GM19035 (cell line): ENCODE measurements at regions not wholly inside any gene's neighbourhood (a gene's known extent, or its start where the extent isn't known, plus 50 kb on each side); places are given as distances from the start of the nearest gene placed in this dataset.

Experiments used
- ATAC-seq: cut with Tn5 transposase; IDR thresholded peaks from one replicate; pipeline ENCODE4 v1.9.1; 2021; ENCODE audit not compliant: unreplicated experiment

DNA sequence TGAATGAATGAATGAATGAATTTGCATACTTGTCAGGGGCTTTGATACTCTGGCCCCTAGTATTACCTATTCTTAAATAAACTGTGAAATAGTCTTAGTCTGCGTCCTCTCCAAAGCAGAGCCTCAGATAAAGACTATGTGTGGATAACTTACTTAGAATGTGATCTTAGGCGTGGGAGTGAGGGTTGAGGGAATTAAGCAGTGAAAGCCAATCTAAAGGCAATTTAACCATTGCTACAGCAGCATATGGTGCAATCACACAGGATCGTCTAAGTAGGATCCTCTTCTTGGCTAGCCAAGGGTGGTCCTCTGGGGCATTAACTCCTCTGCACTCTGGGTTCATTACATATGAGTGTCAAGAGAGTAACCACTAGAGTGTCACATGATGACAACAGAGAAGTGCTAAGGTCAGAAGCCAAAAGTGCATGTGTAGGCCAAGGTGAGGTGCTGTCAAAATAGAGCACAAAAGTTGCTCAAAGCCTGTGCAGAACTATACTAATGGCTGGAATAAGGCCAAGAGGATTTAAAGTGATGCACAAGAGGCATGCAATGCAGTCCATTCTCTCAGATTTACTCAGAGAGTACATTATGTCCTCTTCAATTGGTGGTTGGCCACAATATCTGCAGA, 274.4 kb upstream of the SEMA6A start:
- ATAC-seq, result no peak

DNA sequence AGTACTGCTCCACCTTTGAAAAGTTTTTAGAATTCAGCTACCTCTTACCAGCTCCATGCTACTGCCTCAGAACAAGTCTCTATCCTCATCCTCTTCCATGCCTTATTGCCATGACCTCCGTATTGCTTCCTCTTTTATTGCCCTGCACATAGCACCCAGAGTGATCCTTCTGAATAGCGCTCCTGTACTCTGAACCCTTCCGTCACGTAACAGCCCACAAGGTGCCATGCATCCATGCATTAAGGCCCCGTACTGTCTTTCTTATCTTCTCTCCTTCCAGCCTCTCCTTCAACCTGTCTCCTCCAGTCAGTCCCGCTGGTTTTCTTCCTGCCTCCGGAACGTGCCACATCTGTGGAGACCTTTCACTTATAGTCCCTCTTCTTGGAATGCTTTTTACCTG, 273.3 kb upstream of the SEMA6A start:
- ATAC-seq, result no peak

DNA sequence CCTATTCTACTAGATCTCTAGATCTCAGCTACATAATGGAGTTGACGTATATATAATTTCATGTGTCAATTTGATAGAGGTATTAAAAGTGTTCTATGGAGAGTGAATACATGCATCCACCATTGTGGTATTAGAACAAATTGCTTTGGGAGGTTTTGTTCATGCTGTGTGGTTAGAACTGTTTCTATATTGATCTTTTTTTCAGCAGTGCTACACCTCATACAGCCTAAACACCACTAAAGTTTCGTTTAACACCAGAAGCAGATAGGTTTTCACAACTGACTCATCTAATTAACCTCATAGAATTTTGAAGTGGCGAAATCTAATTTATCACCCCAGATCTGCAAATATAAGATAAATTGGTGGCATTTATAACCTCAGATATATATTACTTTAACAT, 269.4 kb upstream of the SEMA6A start:
- no peak for ATAC-seq

DNA sequence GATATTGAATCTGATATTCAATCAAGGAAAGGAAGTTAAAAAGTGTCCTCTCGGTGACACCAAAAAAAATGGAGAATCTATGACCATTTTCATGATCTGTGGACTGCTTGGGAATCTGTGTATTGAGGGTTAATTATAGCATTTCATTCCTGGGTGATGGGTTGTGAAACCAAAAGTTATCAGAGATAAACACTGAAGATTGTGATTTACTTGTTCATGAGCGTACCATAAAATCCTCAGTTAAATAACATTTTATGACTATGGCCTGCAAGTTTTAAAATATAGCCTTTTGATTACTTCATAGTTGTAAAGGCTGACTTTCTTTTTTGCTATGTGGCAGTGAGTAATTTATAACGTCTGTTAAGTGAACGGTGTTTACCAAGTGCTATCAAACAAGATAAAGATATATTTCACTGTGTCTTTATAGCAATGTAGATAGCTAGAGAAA, 267.9 kb upstream of the SEMA6A start:
- ATAC-seq, result no peak

DNA sequence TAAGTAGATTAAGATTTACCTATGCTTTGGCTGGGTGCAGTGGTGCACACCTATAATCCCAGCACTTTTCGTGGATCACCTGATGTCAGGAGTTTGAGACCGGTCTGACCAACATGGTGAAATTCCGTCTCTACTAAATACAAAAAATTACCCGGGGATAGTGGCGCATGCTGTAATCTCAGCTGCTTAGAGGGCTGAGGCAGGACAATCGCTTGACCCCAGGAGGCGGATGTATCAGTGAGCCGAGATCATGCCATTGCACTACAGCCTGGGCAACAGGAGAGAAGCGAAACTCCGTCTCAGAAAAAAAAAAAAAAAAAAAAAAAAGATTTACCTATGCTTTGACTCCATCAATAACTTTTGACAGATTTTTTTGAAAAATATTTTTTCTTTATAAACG, 267.1 kb upstream of the SEMA6A start:
- ATAC-seq, result no peak

DNA sequence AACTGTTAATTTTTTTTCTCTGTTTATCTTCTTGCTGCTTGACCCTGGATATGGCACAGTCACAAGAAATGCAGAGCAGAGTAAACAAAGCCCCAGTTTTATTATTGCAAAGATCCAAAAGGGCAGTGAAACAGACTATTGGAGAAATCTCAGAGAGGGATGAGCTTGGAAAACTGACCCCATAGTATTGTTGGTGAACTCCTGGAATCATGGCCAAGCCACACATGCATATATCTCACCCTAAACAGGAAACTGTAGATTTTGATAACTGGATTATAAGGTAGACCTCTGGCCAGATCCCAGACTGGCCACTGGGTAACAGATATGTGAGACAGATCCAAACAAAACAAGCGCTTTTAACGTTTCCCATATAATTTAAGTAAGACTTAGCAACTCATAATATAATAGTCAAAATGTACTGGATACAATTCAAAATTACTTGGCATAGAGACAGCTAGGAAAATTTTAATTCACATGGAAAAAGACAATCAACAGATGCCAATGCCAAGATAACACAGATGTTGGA, 263.5 kb upstream of the SEMA6A start:
- no peak for ATAC-seq

DNA sequence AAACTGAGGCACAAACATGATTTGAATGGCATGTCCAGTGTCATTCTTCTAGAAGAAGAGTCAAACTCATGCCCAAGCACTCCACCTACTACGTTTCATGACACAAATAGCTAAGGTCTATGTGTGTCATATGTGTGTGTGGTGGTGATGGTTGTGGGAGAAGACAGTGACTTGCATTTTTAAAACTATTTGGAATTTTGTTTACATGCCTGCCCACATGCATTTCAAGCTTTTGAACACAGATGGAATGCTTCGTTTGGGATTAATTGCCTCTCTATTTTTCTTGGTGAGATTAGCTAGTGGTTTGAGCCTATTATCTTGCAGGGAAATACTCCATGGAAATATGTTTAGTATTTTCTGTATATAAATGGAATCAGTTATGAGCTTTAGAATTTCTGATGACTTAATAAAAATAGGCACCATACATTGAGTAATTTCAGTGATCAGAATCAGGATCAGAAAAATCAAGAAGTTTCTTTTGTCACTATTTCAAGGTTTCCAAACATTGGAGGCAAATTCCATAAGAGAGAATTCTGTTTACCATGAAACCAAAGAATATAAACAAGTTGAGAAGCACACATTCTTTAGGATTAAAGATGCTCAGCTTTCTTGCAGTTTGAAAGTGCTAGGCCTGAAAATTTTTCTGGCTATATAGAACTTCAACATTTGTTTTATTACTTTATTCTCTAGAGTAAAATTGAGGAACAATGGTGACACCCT, 260.3 kb upstream of the SEMA6A start:
- no peak for ATAC-seq

DNA sequence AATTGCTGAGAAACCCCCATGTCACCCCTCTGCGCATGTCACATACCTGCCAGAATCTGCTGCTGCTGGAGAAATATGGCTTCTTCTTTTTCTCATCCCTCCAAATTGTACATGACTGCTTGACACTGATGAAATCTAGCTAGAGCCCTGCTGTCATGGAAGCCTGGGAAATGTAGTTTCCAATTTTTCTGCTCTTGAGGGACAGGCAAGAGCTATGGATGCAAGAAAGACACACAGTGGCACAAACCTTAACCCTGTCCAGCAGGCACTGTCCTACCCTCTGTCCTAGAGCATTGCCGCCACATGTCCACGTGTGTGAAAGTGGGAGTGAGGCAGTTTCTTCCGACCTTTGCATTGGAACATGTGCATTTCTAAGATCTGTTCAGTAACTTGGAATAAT, 255.5 kb upstream of the SEMA6A start:
- no peak for ATAC-seq

DNA sequence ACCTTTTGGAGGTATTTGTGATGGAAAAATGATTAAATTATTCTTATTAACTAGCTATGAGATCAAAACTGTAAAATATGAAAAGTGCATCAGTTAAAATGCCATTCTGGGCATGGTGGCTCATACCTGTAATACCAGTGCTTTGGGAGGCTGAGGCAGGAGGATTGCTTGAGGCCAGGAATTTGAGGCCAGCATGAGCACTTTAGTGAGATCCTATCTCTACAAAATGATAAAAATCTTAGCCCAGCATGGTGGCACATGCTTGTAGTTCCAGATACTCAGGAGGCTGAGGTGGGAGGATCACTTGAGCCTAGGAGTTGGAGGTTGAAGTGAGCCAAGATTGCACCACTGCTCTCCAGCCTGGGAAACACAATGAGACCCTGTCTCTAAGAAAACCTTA, 252.5 kb upstream of the SEMA6A start:
- ATAC-seq, result no peak

DNA sequence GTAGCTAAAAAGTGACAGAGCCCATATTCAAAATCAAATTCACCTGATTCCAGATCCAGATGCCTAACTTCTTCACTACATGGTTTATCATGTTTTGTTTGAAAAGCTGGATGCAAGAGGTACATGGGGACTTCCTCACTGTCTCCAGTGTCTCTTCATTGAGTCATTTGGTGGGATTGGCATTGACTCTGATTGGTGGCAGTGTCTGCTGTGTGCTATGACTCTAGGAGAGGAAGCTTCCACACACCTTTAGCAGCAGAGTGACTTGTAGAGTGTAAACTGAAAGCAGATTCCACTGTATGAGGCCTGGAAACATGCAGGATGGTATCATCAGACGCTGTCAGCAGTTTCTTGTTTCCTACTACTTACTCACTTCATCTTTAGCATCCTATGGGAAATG, 250.9 kb upstream of the SEMA6A start:
- no peak for ATAC-seq

DNA sequence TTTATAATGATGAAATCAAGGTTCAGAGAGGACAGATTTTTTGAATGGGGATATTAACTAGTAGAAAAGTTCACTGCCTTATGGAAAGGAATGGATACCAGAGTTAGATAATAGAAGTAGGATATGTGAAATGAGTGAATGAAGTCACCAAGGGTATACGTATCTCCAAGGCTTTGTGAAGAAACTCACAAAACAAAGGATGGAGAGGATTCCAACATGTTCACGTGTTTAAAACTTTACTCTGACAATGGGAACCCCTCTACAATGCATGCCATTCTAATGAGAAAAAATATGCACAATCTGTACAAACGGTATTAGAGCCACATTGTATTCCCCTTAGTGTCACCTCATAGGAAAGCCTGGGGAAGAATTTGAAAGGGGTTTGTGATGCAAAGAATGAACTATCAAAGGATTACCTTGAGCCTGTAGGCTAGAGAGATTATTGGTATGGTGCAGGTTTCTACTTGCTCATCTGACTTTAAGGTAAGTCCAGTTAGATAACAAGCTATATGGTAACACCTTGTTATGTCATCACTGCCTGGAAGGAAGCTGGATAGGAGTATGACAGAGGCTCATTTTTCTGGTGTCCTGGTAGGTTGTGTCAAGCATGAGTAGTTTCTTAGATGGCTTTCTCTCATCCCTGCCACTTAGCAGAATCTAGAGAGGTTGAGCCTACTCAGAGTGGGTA, 250.3 kb upstream of the SEMA6A start:
- no peak for ATAC-seq

DNA sequence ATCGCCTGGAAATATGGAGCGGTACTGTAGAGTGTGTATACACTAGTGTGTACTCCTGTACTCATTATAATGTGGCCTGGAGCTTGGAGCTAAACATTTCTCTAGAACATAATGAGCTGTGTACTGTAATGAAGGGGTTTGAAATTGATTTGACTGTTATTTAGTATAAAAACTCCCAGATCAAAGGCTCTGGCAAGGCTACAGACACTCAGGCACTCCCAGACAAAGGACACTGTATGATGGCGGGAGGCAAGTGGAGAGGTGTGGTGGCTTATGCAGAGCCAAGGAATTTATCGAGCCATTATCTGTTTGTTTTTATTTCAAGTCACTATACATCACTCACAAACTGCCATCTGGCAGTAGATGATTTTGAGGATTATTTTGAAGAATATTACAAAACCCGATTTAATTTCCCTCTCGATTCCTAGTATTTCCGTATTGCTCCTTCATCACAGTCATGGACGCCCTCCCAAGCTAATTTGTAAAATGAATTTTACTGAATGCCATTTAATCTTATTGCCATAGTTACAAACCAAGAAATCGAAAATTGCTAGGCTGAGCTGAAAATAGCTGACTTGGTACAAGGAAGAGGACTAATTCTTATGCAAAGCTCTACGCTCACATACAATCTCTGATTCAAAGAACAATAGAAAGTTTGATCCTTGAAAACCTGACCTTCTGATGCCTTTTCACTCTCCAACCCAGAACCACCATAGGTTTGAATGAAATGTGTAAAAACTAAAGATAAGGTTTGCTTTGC, 240.2 kb upstream of the SEMA6A start:
- ATAC-seq, result no peak

DNA sequence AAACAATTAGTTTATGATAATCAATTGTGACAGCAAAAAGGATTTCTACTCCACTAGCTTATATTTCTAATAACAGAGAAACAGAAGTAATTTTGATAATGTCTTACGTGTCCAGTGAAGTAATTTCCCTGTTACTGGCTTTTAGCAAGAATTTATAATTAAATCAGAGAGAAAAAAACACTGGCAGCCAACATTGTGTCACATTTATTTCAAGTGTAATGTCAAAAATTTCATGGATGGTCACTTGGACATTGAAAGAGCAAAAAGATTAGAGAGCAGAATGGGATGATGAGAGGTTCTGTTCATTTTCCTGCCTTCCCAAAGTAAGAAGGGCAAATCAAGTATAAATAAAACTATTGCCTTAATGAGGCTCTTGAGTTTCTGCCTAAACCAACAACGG, 239.3 kb upstream of the SEMA6A start:
- no peak for ATAC-seq

DNA sequence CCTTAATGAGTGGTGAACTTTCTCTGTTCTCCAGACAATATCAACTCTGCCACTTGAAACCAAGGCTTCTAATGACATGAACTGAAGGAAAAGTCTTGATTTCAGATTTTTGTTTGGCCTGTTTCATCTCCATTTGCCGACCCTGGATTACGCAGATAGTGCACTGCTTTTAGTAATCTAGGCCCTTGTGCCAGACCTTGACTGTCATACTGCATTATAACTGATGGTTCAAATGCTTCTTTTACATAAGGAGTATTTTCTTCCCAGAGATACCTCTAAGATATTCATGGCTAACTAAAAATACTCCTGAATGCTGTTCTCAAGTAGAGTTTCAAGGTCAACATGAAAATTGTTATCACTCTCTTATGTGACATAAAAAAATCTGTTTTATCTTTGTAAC, 238.7 kb upstream of the SEMA6A start:
- no peak for ATAC-seq

DNA sequence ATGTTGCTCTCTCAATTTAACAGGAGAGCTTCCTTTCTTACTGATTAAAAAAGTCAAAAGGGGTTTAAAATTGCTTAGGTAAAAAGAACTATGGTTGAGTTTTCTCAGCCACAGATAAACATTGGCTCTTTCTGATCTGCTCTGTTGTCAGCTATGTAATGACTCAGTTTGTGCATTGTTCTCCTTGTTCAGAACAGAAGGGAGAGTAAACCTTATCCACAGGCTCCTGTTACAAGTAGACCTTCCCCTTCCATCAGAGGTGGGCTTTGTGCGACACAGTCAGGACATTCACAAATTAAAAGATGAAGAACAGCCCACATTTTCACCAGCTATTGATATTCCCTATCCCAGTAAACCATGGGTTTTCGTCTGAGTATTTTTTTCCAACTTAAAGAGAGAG, 236.3 kb upstream of the SEMA6A start:
- no peak for ATAC-seq

DNA sequence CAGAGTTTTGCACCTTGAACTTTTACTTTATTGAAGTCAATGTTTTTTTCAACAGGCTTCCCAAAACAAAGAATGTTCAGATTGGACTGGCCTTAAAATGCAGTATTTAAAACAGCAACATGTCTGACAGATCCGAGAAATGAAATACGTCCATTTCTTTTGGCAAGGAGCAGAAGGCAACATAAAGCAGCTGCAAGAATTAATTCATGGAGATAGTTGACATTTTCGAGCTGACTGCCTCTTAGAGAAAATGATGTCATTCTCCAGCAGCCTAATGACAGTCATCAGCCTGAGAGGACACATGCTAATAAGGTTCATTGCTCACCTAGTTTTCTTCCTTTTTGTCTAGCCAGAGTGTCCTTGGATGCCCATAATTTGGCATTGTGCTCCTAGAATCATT, 232.2 kb upstream of the SEMA6A start:
- ATAC-seq, result no peak

DNA sequence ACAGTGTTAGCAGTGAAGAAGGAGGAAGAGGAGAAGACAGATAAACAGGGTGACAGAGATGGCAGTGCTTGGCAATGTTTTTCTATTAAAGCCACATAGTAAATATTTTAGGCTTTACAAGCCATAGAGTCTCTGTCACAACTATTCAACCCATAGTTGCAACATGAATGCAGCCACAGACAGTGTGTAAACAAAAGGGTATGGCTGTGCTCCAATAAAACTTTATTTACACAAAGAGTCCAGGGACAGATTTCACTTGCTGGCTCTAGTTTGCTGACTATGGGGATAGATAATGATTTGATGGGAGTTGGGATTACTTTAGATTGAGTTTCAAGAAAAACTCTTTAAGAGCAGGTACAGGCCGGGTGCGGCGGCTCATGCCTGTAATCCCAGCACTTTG, 224.8 kb upstream of the SEMA6A start:
- no peak for ATAC-seq

DNA sequence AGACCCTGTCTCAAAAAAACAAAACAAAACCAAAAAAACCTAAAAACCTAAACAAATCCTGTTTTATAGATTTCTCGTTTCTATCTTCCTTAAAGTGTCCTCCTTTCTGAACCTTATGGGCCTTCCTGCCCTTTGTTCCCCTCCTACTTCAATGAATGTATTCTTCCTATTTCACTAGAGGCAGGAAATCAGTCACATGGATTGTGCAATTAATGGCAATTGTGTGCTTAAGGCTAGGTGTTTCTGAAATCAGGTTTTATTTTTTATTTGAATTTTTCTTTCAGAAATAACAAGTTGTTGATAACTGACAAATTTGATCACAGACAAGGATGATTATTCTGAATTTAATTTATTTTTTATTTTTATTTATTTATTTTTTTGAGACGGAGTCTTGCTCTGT, 220.6 kb upstream of the SEMA6A start:
- no peak for ATAC-seq

DNA sequence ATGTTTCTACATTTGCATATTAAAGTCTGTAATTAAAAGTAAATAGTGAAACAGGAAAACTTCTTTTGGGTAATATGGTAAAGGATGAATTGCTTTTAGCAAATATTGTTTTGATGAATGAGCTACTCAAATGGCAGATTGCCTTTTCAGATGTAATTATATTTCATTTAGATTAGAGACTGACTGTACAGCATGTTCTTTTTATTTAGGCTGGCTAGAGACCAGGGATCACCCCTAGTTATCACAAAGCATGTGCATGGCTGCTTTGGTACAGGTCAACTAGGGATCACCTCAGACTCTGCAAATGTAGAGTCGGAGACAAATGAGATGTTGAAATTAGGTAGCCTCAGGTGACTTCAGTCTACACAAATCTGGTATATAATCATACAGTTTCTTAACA, 214.9 kb upstream of the SEMA6A start:
- no peak for ATAC-seq

DNA sequence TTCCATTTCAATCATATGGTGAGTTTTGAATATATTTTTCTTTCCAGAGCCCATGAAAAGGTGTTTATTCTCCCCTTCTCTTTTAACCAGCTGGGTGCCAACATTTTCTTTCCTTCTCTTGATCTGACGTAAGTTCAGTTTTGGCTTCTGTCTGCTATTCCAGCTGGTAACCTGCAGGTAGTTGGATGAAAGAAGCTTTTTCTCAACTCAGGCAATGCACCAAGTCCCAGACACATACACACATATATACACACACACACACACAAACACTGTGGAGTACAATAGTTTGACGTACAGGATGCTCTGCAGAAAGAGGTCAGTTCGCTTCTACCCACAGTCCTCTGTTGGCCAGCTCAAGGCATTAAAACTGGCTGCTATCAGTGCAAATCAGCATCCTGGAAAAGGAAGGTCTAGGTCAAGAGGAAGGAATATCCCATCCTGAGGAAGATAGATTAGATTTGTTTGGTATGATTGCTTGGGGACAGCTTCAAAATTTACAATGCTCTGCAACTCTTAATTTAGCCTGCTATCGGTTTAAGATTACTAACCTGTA, 214.3 kb upstream of the SEMA6A start:
- no peak for ATAC-seq

DNA sequence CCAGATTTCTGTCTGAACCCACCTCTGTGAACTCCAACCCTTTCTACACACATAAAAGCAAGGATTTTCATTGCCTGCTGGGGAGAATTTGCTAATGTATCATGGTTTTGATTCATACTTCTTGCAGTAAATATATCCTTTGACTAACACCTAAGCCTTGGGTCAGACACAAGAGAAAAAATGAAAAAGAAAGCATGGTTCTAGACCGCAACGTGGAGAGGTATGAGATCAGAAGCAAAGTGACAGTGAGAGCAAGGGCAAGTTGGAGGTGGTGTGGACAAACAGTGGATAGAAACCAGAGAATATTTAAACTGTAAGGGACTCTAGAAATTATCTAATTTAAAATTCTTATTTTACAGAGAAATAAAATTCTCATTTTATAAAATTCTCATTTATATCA, 212.9 kb upstream of the SEMA6A start:
- no peak for ATAC-seq
